Thymus (tissue), 11 donors: ENCODE measurements at regions not wholly inside any gene's neighbourhood (a gene's known extent, or its start where the extent isn't known, plus 50 kb on each side); places are given as distances from the start of the nearest gene placed in this dataset.

Source experiments
- DNase-seq, 9 donors: peaks; one replicate each; pipeline ENCODE4 v3.0.0-alpha.2; 2013; ENCODE audit warnings: low spot score in 9 of 9, low read depth in 6 of 9, missing footprints in 1 of 9
- H3K27ac ChIP-seq, 2 donors: one replicate each; pipeline ENCODE4 v1.5.1; 2013; ENCODE audit warnings: control low read depth in 1 of 2, low read depth in 1 of 2, low read length in 1 of 2, mild to moderate bottlenecking in 1 of 2, moderate library complexity in 1 of 2
- H3K27me3 ChIP-seq, 2 donors: one replicate each; pipeline ENCODE4 v1.5.1; 2013; ENCODE audit warnings: low read length in 1 of 2; ENCODE audit not compliant: control insufficient read depth in 2 of 2, insufficient read depth in 1 of 2
- H3K36me3 ChIP-seq, 2 donors: one replicate each; pipeline ENCODE4 v1.5.1; 2013; ENCODE audit warnings: low read length in 1 of 2, mild to moderate bottlenecking in 1 of 2, moderate library complexity in 1 of 2; ENCODE audit not compliant: control insufficient read depth in 2 of 2, insufficient read depth in 2 of 2
- H3K4me1 ChIP-seq, 2 donors: one replicate each; pipeline ENCODE4 v1.5.1; 2013; ENCODE audit warnings: low read length in 2 of 2; ENCODE audit not compliant: control insufficient read depth in 2 of 2, insufficient read depth in 2 of 2
- H3K4me3 ChIP-seq, 2 donors: one replicate each; pipeline ENCODE4 v1.5.1; 2013; ENCODE audit warnings: low read length in 2 of 2, control low read depth in 1 of 2, mild to moderate bottlenecking in 1 of 2
- H3K9me3 ChIP-seq, 2 donors: one replicate each; pipeline ENCODE4 v1.5.1; 2013; ENCODE audit warnings: low read length in 1 of 2, mild to moderate bottlenecking in 1 of 2; ENCODE audit not compliant: control insufficient read depth in 2 of 2, insufficient read depth in 1 of 2
- WGBS: extraction: QIAGEN DNeasy Blood & Tissue Kit; methylation state at CpG from one replicate; pipeline ENCODE4 v1.1.7; 2013; 5-methylcytosine and 5-hydroxymethylcytosine counted together
- donor health status: healthy.

DNA sequence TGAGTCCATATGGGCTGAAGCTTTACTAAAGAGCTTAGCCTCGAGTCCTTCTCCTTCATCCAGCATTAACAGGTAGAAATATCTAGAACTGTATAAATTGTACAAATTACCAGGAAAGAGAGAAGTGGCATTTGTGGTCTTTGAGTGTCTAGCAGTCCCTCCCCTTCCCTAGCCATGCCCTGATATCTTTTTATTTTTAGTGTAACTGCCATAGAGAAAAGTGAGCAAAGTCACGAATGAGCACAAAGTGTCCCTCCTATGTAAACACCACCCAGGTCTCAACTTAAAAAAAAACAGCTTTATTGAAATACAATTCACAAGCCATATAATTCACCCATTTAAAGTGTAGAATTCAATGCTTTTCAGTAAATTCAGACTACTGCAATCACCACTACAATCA lies 339.0 kb upstream of the ZMIZ1 start:
- WGBS = 28% methylated on average over 2 of the region's 2 CpGs
- Histone ChIP-seq H3K4me1 (no peaks in the 10 kb centered on the region), H3K4me3 (no peak overlapping the region), H3K27ac (no peak overlapping the region), H3K36me3 (no peaks in the 10 kb centered on the region), H3K27me3 (peaks cover 2 to 3% of the 10 kb centered on the region in 2 donors), H3K9me3 (no peaks in the 10 kb centered on the region)
- no peak for DNase-seq

DNA sequence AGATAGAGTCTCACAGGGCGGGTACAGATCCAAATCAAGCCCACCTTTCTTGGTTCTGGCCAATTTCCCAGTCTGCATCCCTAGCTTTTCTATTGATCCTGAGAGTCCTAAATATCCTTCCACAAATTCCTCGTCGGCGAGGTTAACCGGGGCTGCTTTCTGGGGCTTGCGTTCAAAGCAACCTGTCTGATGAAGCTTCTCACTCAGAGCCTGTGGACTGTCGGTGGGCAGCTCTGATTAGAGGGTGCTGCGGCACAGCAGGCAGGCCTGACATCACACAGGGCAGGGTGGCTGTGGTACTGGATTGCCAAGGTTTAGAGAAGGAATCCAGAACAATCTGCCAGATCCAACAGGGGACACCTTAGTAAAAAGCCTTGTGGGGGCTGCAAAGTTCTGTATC lies 338.0 kb upstream of the ZMIZ1 start:
- H3K4me1 ChIP-seq = no peaks in the 10 kb centered on the region

DNA sequence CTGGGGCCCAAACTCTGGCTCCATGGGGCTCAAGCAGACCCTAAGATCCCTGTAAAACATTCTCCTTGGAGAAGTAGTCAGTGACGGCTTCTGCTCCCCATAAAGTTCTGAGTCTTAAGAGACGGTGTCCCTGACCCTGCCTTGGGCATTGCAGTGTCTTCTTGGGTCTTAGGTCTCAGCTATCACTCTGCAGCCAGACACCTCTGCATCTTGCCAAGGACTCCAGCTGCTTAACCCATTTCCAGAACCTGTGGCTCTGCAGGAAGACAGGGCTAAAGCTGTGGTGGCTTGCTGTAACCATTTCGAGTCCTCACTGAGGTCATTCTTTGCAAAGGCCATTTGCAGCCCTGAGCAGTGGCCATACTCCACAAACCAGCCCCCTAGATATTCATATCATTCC lies 337.1 kb upstream of the ZMIZ1 start:
- H3K4me3 ChIP-seq = no peak overlapping the region
- H3K9me3 ChIP-seq = no peaks in the 10 kb centered on the region
- peaks cover 2 to 3% of the 10 kb centered on the region in 2 donors for H3K27me3 ChIP-seq
- WGBS = 94% methylated on average over 3 of the region's 3 CpGs
- no peaks in the 10 kb centered on the region for H3K36me3 ChIP-seq
- no peak for DNase-seq
- H3K4me1 ChIP-seq = no peaks in the 10 kb centered on the region
- no peak overlapping the region for H3K27ac ChIP-seq

More for the DNA sequence above, 338.0 kb upstream of the ZMIZ1 start:
- H3K27me3 ChIP-seq = peaks cover 2 to 3% of the 10 kb centered on the region in 2 donors
- 94% methylated on average over 8 of the region's 8 CpGs for WGBS
- no peaks in the 10 kb centered on the region for H3K36me3 ChIP-seq
- no peak overlapping the region for H3K27ac ChIP-seq
- no peaks in the 10 kb centered on the region for H3K9me3 ChIP-seq
- no peak for DNase-seq
- H3K4me3 ChIP-seq = no peak overlapping the region

DNA sequence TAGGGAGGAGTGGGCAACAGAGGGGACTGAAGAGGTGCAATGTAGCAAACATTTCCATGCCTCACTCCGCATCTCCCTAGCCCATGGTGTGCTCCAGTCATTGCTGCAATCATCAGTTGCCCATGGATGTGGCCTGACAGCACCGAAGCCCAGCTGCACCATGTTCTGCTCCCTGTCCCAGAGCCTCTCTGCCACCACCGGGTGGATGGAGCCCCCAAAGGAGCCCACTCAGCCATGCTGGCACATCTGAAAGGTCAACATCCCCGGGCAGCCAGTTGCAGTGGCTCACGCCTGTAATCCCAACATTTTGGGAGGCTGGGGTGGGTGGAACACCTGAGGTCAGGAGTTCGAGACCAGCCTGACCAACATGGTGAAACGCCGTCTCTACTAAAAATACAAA lies 336.4 kb upstream of the ZMIZ1 start:
- no peaks in the 10 kb centered on the region for H3K9me3 ChIP-seq
- DNase-seq = no peak
- WGBS = 97% methylated on average over 8 of the region's 8 CpGs
- no peaks in the 10 kb centered on the region for H3K27me3 ChIP-seq
- no peak overlapping the region for H3K27ac ChIP-seq
- no peaks in the 10 kb centered on the region for H3K4me1 ChIP-seq
- H3K4me3 ChIP-seq = no peak overlapping the region
- H3K36me3 ChIP-seq = no peaks in the 10 kb centered on the region

DNA sequence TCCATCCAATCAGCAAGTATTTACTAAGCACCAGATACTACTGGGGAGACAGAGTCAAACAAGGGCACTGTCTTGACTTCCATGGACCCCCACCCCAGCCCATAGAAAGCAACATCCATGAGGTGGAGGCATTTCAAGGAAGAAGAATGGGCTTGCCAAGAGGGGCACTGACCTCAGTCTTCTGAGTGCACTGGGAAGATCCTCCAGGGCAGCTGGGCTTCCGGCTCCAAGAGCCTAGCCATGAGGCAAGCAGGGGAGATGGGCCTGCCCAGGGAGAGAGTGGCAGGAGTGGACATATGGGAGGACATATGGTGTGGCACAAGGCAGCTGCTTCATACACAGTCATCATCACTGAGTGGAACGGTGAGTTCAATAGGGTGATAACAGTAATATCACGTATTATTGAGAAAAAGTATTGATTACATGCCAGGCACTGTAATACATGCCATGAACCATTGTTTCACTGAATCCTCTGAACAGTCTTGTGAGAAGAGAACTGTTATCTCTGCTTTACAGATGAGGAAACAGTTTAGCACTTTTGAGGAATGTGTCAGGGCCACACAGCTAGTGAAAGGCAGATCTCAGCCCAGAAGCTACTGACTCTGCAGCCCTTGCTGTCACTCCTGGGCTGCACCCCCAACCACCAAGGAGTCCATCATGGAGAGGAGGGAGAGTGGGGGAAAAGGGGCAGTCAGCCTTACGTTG lies 331.7 kb upstream of the ZMIZ1 start:
- Histone ChIP-seq H3K27me3 (peaks cover 0 to 6% of the 10 kb centered on the region in 2 donors), H3K4me1 (peaks cover 0 to under 1% of the 10 kb centered on the region in 2 donors), H3K36me3 (no peaks in the 10 kb centered on the region), H3K27ac (no peak overlapping the region), H3K9me3 (no peaks in the 10 kb centered on the region), H3K4me3 (no peak overlapping the region)
- 93% methylated on average over 4 of the region's 4 CpGs for WGBS
- no peak for DNase-seq

DNA sequence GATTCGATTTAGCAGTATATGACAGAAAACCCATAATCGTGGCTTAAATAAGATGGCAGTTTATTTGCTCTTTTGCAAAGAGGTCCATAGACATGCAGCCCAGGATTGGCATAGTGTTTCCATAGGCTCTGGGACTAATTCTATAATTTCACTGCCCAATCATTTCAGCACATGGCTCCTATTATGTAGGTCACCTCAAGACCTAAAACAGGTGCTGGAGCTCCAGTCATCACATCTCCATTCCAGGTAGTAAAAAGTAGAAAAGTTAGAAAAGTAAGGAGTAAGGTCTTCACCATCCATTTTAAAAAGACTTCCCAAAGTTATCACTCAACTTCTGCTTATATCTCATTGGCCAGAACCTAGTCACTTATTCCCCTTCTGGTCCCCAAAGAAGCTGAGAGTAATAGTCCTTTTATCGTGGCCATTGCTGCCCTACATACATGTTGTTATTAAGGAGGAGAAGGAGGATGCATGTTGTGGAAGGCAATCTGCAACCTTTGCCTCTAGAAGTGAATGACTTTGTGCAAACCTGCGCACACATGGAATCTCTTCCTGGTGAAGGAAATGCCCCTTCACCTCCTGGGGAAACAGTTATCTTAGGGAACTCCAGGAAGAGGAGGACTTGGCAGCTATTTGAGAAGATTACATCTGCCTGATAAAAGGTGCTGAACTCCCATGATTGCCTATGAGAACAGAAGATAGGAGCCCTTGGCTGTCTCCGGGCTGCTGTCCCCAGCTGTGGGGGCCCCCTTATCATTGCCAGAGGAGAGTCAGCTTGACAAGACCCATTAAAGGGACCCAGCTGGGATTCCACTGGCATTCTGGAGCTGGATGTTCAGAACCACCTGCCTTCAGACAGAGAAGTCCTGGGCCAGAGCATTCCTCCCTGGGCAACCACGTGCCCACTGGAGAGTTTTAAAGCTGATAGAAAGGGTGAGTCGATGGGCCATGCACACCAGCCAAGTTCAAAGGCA lies 330.6 kb upstream of the ZMIZ1 start:
- Histone ChIP-seq H3K4me1 (peaks cover 8 to 11% of the 10 kb centered on the region in 2 donors), H3K27me3 (peaks cover 0 to 8% of the 10 kb centered on the region in 2 donors), H3K36me3 (no peaks in the 10 kb centered on the region), H3K4me3 (no peak overlapping the region), H3K9me3 (peaks cover 0 to under 1% of the 10 kb centered on the region in 2 donors), H3K27ac (no peak overlapping the region)
- DNase-seq = no peak
- 99% methylated on average over 7 of the region's 7 CpGs for WGBS

DNA sequence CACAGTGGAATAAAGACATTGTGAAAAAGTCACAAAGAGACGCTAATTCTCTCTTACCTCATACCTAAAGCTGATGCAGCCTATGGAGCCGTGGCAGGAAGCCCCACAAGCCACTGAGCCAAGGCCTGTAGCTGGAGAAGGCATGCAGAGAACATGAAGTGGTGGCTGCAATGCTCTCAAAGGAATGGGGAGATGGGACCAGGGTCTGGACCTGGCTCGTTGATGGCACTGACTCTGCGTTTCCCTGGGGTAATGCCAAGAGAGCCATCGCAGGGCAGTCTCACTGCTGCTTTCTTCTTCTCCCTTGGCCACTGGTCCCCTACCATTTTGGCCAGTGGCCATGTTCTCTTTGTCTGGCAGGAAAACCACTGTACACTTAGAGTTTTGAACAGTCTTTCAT lies 329.9 kb upstream of the ZMIZ1 start:
- no peak for DNase-seq
- Histone ChIP-seq H3K4me1 (peaks cover 12 to 15% of the 10 kb centered on the region in 2 donors), H3K4me3 (no peak overlapping the region), H3K27me3 (peaks cover 0 to 8% of the 10 kb centered on the region in 2 donors), H3K36me3 (no peaks in the 10 kb centered on the region), H3K9me3 (peaks cover 0 to 1% of the 10 kb centered on the region in 2 donors), H3K27ac (no peak overlapping the region)
- 95% methylated on average over 5 of the region's 5 CpGs for WGBS

DNA sequence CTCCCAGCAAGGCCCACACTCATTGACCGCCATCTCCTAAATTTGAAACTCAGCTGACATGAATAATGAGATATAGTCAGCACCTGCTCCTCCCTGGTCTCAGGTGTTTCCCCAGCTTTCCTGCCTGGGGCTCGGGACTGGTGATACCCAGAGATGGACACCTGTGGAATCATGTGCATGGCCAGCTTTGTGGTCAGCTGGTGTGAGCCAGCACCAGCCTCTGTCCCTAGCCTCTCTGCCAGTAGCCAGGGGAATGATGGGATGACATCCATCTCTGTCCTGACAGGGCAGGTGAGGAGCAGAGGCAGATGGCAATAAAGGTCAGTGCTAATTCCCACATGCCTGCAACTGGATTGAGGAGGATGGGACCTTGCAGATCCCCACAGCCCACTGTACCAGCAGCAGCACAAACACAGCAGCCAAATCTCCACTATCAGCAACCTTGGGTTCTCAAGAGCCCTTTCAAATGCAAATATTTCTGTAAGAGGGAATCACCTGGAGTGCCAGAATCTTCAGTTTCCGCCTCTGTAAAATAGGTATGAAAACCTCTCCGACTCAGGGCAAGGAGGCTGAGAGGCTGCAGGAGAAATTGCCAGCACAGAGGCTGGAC lies 329.2 kb upstream of the ZMIZ1 start:
- no peak for DNase-seq
- H3K27me3 ChIP-seq = peaks cover 0 to 10% of the 10 kb centered on the region in 2 donors
- no peak overlapping the region for H3K4me3 ChIP-seq
- 97% methylated on average over 4 of the region's 4 CpGs for WGBS
- H3K4me1 ChIP-seq = peaks cover 12 to 19% of the 10 kb centered on the region in 2 donors
- peaks cover 0 to 1% of the 10 kb centered on the region in 2 donors for H3K9me3 ChIP-seq
- no peaks in the 10 kb centered on the region for H3K36me3 ChIP-seq
- H3K27ac ChIP-seq = no peak overlapping the region
